Glutamatergic neuron (in vitro differentiated cells): ENCODE measurements at regions not wholly inside any gene's neighbourhood (a gene's known extent, or its start where the extent isn't known, plus 50 kb on each side); places are given as distances from the start of the nearest gene placed in this dataset.
"Not testable (repeated sequence)": the region's sequence is repeated elsewhere in the genome, so short reads cannot be mapped to it uniquely, and the experiment has no call there.

Experiments used
- DNase-seq: peaks from one replicate; pipeline ENCODE4 v3.0.0; 2022
- H3K27ac Mint-ChIP-seq: one replicate; pipeline ENCODE4 v1.8.0; 2020; ENCODE audit warnings: mild to moderate bottlenecking, mixed read lengths, inconsistent platforms; ENCODE audit not compliant: unreplicated experiment
- H3K27me3 Mint-ChIP-seq: one replicate; pipeline ENCODE4 v1.8.0; 2020; ENCODE audit warnings: mild to moderate bottlenecking, moderate library complexity, mixed read lengths, inconsistent platforms; ENCODE audit not compliant: unreplicated experiment
- H3K36me3 Mint-ChIP-seq: one replicate; pipeline ENCODE4 v1.8.0; 2020; ENCODE audit warnings: mild to moderate bottlenecking, mixed read lengths, inconsistent platforms; ENCODE audit not compliant: unreplicated experiment
- H3K4me1 Mint-ChIP-seq: one replicate; pipeline ENCODE4 v1.8.0; 2020; ENCODE audit warnings: mild to moderate bottlenecking, low read depth, mixed read lengths, inconsistent platforms; ENCODE audit not compliant: unreplicated experiment
- H3K4me3 Mint-ChIP-seq: one replicate; pipeline ENCODE4 v1.8.0; 2020; ENCODE audit warnings: mild to moderate bottlenecking, mixed read lengths, inconsistent platforms; ENCODE audit not compliant: unreplicated experiment
- H3K9me3 Mint-ChIP-seq: one replicate; pipeline ENCODE4 v1.8.0; 2020; ENCODE audit warnings: mild to moderate bottlenecking, moderate library complexity, mixed read lengths, inconsistent platforms; ENCODE audit not compliant: unreplicated experiment
- TF ChIP-seq, protein P1 (sequence below): fragments of 200-600 bp; sonication (generic); IDR thresholded peaks from one replicate; pipeline ENCODE4 v1.5.0; 2021; ENCODE audit not compliant: partially characterized antibody, unreplicated experiment

DNA sequence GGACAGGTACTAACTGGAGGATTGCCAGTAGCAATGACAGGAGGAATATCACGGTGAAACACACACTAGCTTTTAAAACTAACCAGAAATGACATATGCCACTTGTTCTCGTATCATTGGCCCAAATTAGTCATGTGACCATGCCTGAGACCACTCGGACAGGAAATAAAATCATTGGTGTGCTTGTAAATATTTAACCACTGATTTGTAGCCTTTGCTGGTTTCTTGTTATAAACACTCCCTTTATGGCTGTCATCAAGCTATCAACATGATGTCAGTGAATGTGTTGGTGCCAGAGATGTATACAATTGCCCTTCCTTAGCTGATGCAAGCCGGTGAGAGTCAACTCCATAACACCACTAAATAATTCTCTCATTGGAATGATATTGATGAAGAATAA is 123.7 kb upstream of the ANKH start:
- H3K4me3 Mint-ChIP-seq, result no peak overlapping the region
- TF ChIP-seq, protein P1, sequence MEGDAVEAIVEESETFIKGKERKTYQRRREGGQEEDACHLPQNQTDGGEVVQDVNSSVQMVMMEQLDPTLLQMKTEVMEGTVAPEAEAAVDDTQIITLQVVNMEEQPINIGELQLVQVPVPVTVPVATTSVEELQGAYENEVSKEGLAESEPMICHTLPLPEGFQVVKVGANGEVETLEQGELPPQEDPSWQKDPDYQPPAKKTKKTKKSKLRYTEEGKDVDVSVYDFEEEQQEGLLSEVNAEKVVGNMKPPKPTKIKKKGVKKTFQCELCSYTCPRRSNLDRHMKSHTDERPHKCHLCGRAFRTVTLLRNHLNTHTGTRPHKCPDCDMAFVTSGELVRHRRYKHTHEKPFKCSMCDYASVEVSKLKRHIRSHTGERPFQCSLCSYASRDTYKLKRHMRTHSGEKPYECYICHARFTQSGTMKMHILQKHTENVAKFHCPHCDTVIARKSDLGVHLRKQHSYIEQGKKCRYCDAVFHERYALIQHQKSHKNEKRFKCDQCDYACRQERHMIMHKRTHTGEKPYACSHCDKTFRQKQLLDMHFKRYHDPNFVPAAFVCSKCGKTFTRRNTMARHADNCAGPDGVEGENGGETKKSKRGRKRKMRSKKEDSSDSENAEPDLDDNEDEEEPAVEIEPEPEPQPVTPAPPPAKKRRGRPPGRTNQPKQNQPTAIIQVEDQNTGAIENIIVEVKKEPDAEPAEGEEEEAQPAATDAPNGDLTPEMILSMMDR, result no peak
- no peaks in the 10 kb centered on the region for H3K4me1 Mint-ChIP-seq
- DNase-seq, result no peak
- peaks cover 9% of the 10 kb centered on the region for H3K36me3 Mint-ChIP-seq
- H3K9me3 Mint-ChIP-seq, result no peaks in the 10 kb centered on the region
- no peak overlapping the region for H3K27ac Mint-ChIP-seq
- H3K27me3 Mint-ChIP-seq, result peaks cover 2% of the 10 kb centered on the region

- not testable (repeated sequence) for H3K36me3 Mint-ChIP-seq, H3K9me3 Mint-ChIP-seq, H3K27ac Mint-ChIP-seq, H3K4me1 Mint-ChIP-seq, H3K27me3 Mint-ChIP-seq, DNase-seq, H3K4me3 Mint-ChIP-seq
Observed at GRCh38 chr5:14993459-14994133, 122.0 kb upstream of the ANKH start.

DNA sequence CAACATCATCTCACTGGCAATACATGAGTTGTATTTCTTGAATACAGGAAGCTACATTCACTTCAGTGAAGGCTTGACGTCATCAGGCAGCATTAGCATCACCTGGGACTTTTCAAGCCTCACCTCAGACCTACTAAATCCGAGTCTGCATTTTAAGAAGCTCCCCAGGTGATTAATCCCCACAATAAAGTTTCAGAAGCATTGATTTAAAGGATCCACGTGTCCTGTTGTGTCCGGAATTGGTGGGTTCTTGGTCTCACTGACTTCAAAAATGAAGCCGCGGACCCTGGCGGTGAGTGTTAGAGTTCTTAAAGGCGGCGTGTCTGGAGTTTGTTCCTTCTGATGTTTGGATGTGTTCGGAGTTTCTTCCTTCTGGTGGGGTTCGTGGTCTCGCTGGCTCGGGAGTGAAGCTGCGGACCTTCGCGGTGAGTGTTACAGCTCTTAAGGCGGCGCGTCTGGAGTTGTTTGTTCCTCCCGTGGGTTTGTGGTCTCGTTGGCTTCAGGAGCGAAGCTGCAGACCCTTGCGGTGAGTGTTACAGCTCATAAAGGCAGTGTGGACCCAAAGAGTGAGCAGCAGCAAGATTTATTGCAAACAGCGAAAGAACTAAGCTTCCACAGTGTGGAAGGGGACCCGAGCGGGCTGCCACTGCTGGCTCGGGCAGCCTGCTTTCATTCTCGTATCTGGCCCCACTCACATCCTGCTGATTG is 121.3 kb upstream of the ANKH start:
- H3K36me3 Mint-ChIP-seq, H3K4me3 Mint-ChIP-seq, DNase-seq, H3K9me3 Mint-ChIP-seq, H3K4me1 Mint-ChIP-seq, H3K27me3 Mint-ChIP-seq, H3K27ac Mint-ChIP-seq: not testable (repeated sequence)

DNA sequence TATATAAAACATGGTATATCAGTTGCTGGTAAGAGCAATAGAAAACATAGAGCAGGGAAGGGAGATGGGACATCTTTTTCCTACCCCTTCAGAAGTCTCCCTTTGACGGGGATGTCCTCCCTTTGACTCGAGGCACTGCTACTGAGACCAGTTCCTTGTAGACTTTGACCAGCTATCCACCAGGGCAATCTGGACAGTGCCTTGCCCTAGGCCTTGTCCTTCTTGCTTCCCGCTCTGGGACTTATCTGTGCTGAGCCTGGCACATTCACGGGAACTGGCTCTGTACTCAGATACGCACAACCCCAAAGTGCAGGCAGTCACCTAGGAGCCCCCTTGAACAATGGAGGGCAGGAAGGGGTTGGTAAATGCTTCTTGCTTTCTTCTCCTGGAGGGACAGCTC is 116.6 kb upstream of the ANKH start:
- Mint-ChIP-seq H3K4me3 (no peak overlapping the region), H3K9me3 (peaks cover 2% of the 10 kb centered on the region), H3K27me3 (no peaks in the 10 kb centered on the region), H3K36me3 (no peaks in the 10 kb centered on the region), H3K27ac (no peak overlapping the region), H3K4me1 (no peaks in the 10 kb centered on the region)
- no peak for DNase-seq
- TF ChIP-seq, protein P1, result no peak

DNA sequence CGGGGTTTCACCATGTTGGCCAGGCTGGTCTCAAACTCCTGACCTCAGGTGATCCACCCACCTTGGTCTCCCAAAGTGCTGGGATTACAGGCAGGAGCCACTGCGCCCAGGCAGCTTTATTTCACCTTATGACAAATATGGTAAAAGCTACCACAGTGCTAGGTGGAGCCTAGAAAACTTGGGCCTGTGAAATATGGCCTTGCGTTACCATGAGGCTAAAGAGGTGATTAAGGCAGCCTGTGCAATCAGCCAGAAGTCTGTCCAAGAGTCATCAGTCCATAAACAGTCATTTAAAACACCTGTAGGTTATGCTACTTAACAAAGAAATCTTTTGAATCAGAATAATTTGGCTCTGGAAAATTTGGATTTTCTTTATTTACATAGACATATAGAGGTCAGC is 114.8 kb upstream of the ANKH start:
- Mint-ChIP-seq H3K27ac (no peak overlapping the region), H3K4me3 (no peak overlapping the region), H3K9me3 (peaks cover 2% of the 10 kb centered on the region), H3K4me1 (no peaks in the 10 kb centered on the region), H3K36me3 (no peaks in the 10 kb centered on the region), H3K27me3 (no peaks in the 10 kb centered on the region)
- DNase-seq, result no peak
- TF ChIP-seq, protein P1, result no peak

- no peak for DNase-seq
- TF ChIP-seq, protein P1, result no peak
- peaks cover 2% of the 10 kb centered on the region for H3K9me3 Mint-ChIP-seq
- H3K4me1 Mint-ChIP-seq, result no peaks in the 10 kb centered on the region
- H3K27me3 Mint-ChIP-seq, result no peaks in the 10 kb centered on the region
- H3K27ac Mint-ChIP-seq, result no peak overlapping the region
- H3K4me3 Mint-ChIP-seq, result no peak overlapping the region
- H3K36me3 Mint-ChIP-seq, result no peaks in the 10 kb centered on the region
Observed at GRCh38 chr5:14983666-14984441, 112.3 kb upstream of the ANKH start.
